MV-4-11 (cell line): ENCODE measurements at regions not wholly inside any gene's neighbourhood (a gene's known extent, or its start where the extent isn't known, plus 50 kb on each side); places are given as distances from the start of the nearest gene placed in this dataset.
"Not testable (repeated sequence)": the region's sequence is repeated elsewhere in the genome, so short reads cannot be mapped to it uniquely, and the experiment has no call there.

Experiments
- DNase-seq: peaks from one replicate; lab custom pipeline; 2025; lab: John Stamatoyannopoulos, UW

DNA sequence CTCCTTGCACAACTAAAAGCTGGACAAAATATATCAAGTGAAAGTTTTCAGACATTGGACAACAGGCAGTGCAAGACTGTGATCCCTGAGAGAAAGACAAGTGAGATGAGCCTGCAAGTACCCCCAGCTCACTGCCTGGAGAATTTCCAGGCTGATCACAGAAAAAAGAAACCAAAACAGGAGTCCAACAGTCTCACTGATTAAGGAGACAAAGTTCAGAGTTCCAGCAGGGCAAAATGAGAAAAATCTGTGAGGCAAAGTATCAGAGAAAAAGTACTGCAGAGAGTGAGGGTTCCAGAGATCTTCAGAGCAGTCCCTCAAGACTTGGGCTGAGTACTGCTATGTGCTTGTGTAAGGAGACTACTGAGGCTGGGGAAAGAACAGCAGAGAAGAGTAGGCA, 56.0 kb upstream of the PRSS3 start:
- DNase-seq: no peak

DNA sequence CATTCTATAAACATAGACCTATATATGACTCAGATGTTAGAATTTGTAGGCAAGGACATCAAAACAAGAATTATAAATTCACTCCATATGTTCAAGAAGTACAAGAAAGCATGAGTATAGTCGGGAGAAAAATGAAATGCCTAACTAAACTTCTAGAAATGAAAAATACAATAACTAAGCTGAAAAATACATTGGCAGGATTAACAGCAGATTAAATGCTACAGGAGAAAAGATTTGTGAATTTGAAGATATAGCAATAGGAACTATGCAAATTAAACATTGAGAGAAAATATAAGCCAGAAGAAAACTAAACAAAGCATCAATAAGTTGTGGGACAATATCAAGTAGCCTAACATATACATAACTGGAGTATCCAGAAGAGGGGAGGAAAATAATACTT, 55.3 kb upstream of the PRSS3 start:
- DNase-seq: no peak

DNA sequence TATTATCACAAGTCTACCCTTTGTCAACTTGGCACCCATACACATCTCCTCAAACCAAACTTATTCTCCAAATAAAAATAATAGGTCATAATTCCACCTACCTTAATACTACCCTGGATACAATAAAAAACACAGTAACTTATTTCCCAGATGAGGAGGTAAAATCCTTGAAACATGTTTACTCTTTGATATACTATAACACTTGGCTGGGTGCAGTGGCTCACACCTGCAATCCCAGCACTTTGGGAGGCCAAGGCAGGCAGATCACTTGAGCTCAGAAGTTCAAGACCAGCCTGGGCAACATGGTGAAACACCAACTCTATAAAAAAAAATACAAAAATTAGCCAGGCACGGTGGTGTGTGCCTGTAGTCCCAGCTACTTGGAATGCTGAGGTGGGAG, 54.4 kb upstream of the PRSS3 start:
- DNase-seq: not testable (repeated sequence)

DNA sequence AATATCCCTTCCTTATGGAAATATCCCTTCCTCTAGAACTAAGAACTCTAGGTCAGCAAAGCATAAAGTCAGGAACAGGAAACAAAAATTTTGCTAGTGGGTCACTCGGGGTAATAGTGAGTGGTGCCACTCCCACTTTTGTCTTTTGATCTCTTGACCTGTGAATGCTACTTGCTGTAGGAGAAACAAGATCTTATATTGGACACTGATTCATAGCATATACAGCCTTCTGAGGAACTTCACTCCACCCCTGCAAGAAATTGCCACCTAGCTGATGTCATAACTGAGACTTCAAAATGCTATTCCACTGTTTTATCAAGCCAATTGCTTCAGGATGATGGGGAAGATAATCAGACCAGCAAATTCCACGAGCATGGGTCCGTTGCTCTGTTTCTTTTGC, 53.3 kb upstream of the PRSS3 start:
- no peak for DNase-seq

DNA sequence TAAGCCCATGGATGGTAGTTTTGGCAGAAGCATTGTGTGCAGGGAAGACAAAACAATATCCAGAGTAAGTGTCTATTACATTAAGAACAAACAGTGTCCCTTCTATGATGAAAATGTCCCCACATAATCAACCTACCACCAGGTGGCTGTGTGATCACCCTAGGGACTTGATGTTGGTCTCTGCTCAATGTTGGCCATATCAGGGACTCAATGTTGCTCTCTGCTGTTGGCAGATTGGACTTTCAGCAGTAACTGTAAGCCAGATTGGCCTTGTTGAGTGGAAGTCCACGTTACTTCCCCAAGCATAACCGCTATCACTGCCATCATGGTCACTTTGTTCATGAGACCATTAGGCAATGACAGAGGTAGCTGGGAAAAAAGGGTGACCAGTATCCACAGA, 52.8 kb upstream of the PRSS3 start:
- DNase-seq: no peak
